Right lobe of liver (tissue), 6 donors: ENCODE measurements at regions not wholly inside any gene's neighbourhood (a gene's known extent, or its start where the extent isn't known, plus 50 kb on each side); places are given as distances from the start of the nearest gene placed in this dataset.
"Not testable (repeated sequence)": the region's sequence is repeated elsewhere in the genome, so short reads cannot be mapped to it uniquely, and the experiment has no call there.

ENCODE experiments used
- ATAC-seq, 4 donors: fragments of 200-7000 bp; cut with Tn5 transposase; one replicate each; pipeline ENCODE4 v1.9.1; 2020; ENCODE audit warnings: mild to moderate bottlenecking in 4 of 4, moderate library complexity in 4 of 4
- DNase-seq, 3 donors: peaks; one replicate each; pipeline ENCODE4 v3.0.0-alpha.2; 2020
- H3K27ac ChIP-seq, 3 donors: fragments of 200-600 bp; one replicate each; pipeline ENCODE4 v1.8.0; 2022
- H3K27me3 ChIP-seq, 2 donors: fragments of 200-600 bp; one replicate each; pipeline ENCODE4 v1.8.0; 2022
- H3K36me3 ChIP-seq, 4 donors: fragments of 200-600 bp; sonication (generic) in 1 of 4; one replicate each; pipeline versions ENCODE4 v1.5.1 to v1.8.0; 2017 to 2022; ENCODE audit warnings: control low read depth in 1 of 4
- H3K4me1 ChIP-seq, 4 donors: fragments of 200-600 bp; sonication (generic) in 1 of 4; one replicate each; pipeline versions ENCODE4 v1.5.1 to v1.8.0; 2017 to 2022; ENCODE audit warnings: control low read depth in 1 of 4
- H3K4me3 ChIP-seq, 3 donors: fragments of 200-600 bp; one replicate each; pipeline ENCODE4 v1.8.0; 2022
- H3K9me3 ChIP-seq, 4 donors: fragments of 200-600 bp; sonication (generic) in 1 of 4; one replicate each; pipeline versions ENCODE4 v1.5.1 to v1.8.0; 2017 to 2022; ENCODE audit warnings: control low read depth in 1 of 4
- CTCF ChIP-seq, 4 donors: fragments of 200-600 bp in 3 of 4; fragments of 450-650 bp in 1 of 4; IDR thresholded peaks; one replicate each; pipeline versions ENCODE4 v1.5.1 to v1.8.0; 2016 to 2022; ENCODE audit warnings: antibody characterized with exemption in 4 of 4, mild to moderate bottlenecking in 2 of 4
- POLR2A ChIP-seq: fragments of 450-650 bp; IDR thresholded peaks from one replicate; pipeline ENCODE4 v1.6.1; 2017; ENCODE audit warnings: antibody characterized with exemption, mild to moderate bottlenecking
- WGBS: methylation state at CpG from one replicate; pipeline ENCODE4 v1.1.6; 2018; ENCODE audit warnings: low coverage, low lambda C conversion rate; ENCODE audit not compliant: insufficient coverage; ENCODE audit errors: missing lambda C conversion rate; 5-methylcytosine and 5-hydroxymethylcytosine counted together
- intact Hi-C, 2 donors: fragments of 100-400 bp; cut with DNase I; formaldehyde crosslinking; loops; one replicate each; pipeline versions ENCODE4 v1.11.2 to v1.14.1; 2022
- donor health status: DM: no; HTN: yes; CAD: no.
- donor health status: DM: no; HTN: no; CAD: no.
- donor health status: DM: no; HTN: no; CAD: no.
- donor health status: DM: no; HTN: yes; CAD: no.
- donor health status: DM: no; HTN: yes; CAD: no.

- WGBS = 0% methylated on average over 13 of the region's 69 CpGs
- no peaks in the 10 kb centered on the region for H3K4me1 ChIP-seq
- H3K36me3 ChIP-seq = no peaks in the 10 kb centered on the region
- no peaks in the 10 kb centered on the region for H3K27me3 ChIP-seq
- no peaks in the 10 kb centered on the region for H3K9me3 ChIP-seq
- peak overlapping the region in 1 of 3 donors; percentile 37 for H3K4me3 ChIP-seq
- intact Hi-C loops = no loop called here
- DNase-seq (peak in 1 of 3 donors; percentile 41), ATAC-seq (peak; percentile 17 to 61 (median 46))
- H3K27ac ChIP-seq = no peak overlapping the region
- TF ChIP-seq POLR2A (no peak), CTCF (IDR thresholded peaks at IDR 0.05) (no peak)
Measured at GRCh38 chr22:49670456-49671330, 157.0 kb downstream of the BRD1 start.

- H3K4me1 ChIP-seq, H3K27ac ChIP-seq, H3K27me3 ChIP-seq, H3K9me3 ChIP-seq, H3K36me3 ChIP-seq, intact Hi-C loops: not testable (repeated sequence)
- peak overlapping the region in 1 of 3 donors; percentile 37 for H3K4me3 ChIP-seq
- ATAC-seq = peak in 1 of 4 donors; percentile 13
- whole genome bisulfite sequencing = no CpG with 5 or more reads among the region's 33 CpGs
- peak in 1 of 3 donors; percentile 25 for DNase-seq
Measured at GRCh38 chr22:49669969-49670455, 157.7 kb downstream of the BRD1 start.

- ATAC-seq, H3K4me1 ChIP-seq, DNase-seq, intact Hi-C loops, H3K27me3 ChIP-seq, H3K27ac ChIP-seq, H3K36me3 ChIP-seq, H3K4me3 ChIP-seq, H3K9me3 ChIP-seq: not testable (repeated sequence)
- no CpG with 5 or more reads among the region's 1 CpG for WGBS
Measured at GRCh38 chr22:49669427-49669968, 158.2 kb downstream of the BRD1 start.

GRCh38 chr22:49668402-49668801 is 159.3 kb downstream of the BRD1 start:
- Histone ChIP-seq H3K4me1 (no peaks in the 10 kb centered on the region), H3K36me3 (no peaks in the 10 kb centered on the region), H3K4me3 (no peak overlapping the region), H3K9me3 (no peaks in the 10 kb centered on the region), H3K27ac (no peak overlapping the region), H3K27me3 (peaks cover 0 to 4% of the 10 kb centered on the region in 2 donors)
- WGBS = 74% methylated on average over 14 of the region's 19 CpGs
- peak in 1 of 3 donors; percentile 41 for DNase-seq
- no peak for TF ChIP-seq POLR2A
- TF ChIP-seq CTCF (IDR thresholded peaks at IDR 0.05) = no peak
- intact Hi-C loops = no loop called here
- ATAC-seq = no peak

- Histone ChIP-seq H3K9me3 (no peaks in the 10 kb centered on the region), H3K36me3 (no peaks in the 10 kb centered on the region), H3K4me3 (no peak overlapping the region), H3K27me3 (peaks cover 0 to 4% of the 10 kb centered on the region in 2 donors), H3K4me1 (no peaks in the 10 kb centered on the region), H3K27ac (peak overlapping the region in 1 of 3 donors; percentile 19)
- no peak for TF ChIP-seq POLR2A
- TF ChIP-seq CTCF (IDR thresholded peaks at IDR 0.05) = no peak
- peak in 3 of 4 donors; percentile 32 to 56 (median 37) for ATAC-seq
- WGBS = 19% methylated on average over 9 of the region's 13 CpGs
- peak in 1 of 3 donors; percentile 36 for DNase-seq
- intact Hi-C loops = no loop called here
Measured at GRCh38 chr22:49667236-49667635, 160.4 kb downstream of the BRD1 start.
